CD4-positive, alpha-beta memory T cell (primary cell): ENCODE measurements at regions not wholly inside any gene's neighbourhood (a gene's known extent, or its start where the extent isn't known, plus 50 kb on each side); places are given as distances from the start of the nearest gene placed in this dataset.

ENCODE experiments used
- CTCF ChIA-PET: fragments of 350-600 bp; sonication (Branson Sonifier 250); formaldehyde crosslinking; loops from one replicate; lab custom pipeline; 2021; ENCODE audit warnings: inconsistent platforms; ENCODE audit not compliant: partially characterized antibody; lab: Charles Lee
- POLR2A ChIA-PET: fragments of 350-600 bp; sonication (Branson Sonifier 250); formaldehyde crosslinking; loops from one replicate; lab custom pipeline; 2021; ENCODE audit not compliant: partially characterized antibody; lab: Charles Lee
- DNase-seq, 5 donors: peaks; one replicate each; pipeline versions ENCODE4 v3.0.0 to v3.0.0-alpha.2; 2020 to 2022; ENCODE audit warnings: mixed read lengths in 1 of 5
- H3K27ac ChIP-seq: one replicate; pipeline ENCODE4 v1.7.0; 2013; ENCODE audit warnings: low read depth, low read length
- H3K27me3 ChIP-seq: 2 replicates; pipeline ENCODE4 v1.7.0; 2013; ENCODE audit warnings: mild to moderate bottlenecking, low read length, moderate library complexity; ENCODE audit not compliant: insufficient read depth
- H3K36me3 ChIP-seq: 2 replicates; pipeline ENCODE4 v1.7.0; 2013; ENCODE audit warnings: mild to moderate bottlenecking, low read length, moderate library complexity; ENCODE audit not compliant: insufficient read depth
- H3K4me1 ChIP-seq: 2 replicates; pipeline ENCODE4 v1.7.0; 2013; ENCODE audit warnings: mild to moderate bottlenecking, low read length, moderate library complexity; ENCODE audit not compliant: insufficient read depth
- H3K4me3 ChIP-seq, 2 donors: one replicate each; pipeline ENCODE4 v1.7.0; 2013; ENCODE audit warnings: low read length in 2 of 2, mild to moderate bottlenecking in 1 of 2
- H3K9me3 ChIP-seq, 2 donors: one replicate each; pipeline ENCODE4 v1.7.0; 2013; ENCODE audit warnings: low read length in 2 of 2, control low read depth in 1 of 2; ENCODE audit not compliant: control insufficient read depth in 1 of 2
- H3K27ac Mint-ChIP-seq, 7 donors: one replicate each; pipeline ENCODE4 v1.8.0; 2020 to 2021; ENCODE audit warnings: mixed read lengths in 7 of 7, mild to moderate bottlenecking in 6 of 7, inconsistent platforms in 3 of 7, moderate library complexity in 3 of 7
- H3K27me3 Mint-ChIP-seq, 2 donors: one replicate each; pipeline ENCODE4 v1.8.0; 2020 to 2021; ENCODE audit warnings: mixed read lengths in 2 of 2
- H3K36me3 Mint-ChIP-seq, 2 donors: one replicate each; pipeline ENCODE4 v1.8.0; 2020 to 2021; ENCODE audit warnings: mixed read lengths in 2 of 2, inconsistent platforms in 1 of 2, mild to moderate bottlenecking in 1 of 2
- H3K4me1 Mint-ChIP-seq, 4 donors: one replicate each; pipeline ENCODE4 v1.8.0; 2020 to 2021; ENCODE audit warnings: mixed read lengths in 4 of 4, mild to moderate bottlenecking in 1 of 4
- H3K4me3 Mint-ChIP-seq, 8 donors: one replicate each; pipeline ENCODE4 v1.8.0; 2020 to 2021; ENCODE audit warnings: mixed read lengths in 8 of 8, mild to moderate bottlenecking in 7 of 8, moderate library complexity in 6 of 8, inconsistent platforms in 3 of 8
- H3K9me3 Mint-ChIP-seq, 8 donors: one replicate each; pipeline ENCODE4 v1.8.0; 2020 to 2021; ENCODE audit warnings: mixed read lengths in 8 of 8, mild to moderate bottlenecking in 5 of 8, inconsistent platforms in 3 of 8, moderate library complexity in 1 of 8
- intact Hi-C: fragments of 100-400 bp; cut with micrococcal nuclease; formaldehyde crosslinking; loops from one replicate; pipeline ENCODE4 v1.15.1; 2023

DNA sequence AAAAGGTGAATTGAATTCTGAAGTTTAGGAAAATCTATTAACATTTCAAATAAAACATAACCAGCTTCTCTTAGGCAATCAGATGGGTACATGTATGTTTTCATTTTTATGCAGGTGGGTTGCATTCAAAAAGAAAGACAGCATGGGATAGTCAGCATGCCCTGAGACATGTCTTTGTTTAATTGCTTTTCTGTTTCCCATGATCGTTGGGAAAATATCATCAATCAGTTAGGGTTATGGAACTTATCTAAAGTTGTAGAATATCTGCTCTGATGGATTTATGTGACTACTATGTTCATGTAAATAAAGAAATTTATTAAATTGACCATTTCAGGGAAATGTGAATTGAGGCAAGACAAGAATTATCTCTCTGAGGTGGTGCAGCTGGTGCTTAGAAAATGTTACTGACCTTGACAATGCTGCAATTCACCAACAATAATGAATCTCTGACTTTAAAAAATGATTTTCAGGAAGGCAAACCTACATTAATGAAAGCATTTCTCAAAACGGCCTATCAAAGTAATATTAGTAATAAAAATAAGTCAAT, 112.7 kb downstream of the RFPL4B start:
- Mint-ChIP-seq H3K27me3 (peaks cover 0 to 5% of the 10 kb centered on the region in 2 donors), H3K4me1 (no peaks in the 10 kb centered on the region), H3K27ac (no peak overlapping the region), H3K4me3 (no peak overlapping the region), H3K36me3 (no peaks in the 10 kb centered on the region), H3K9me3 (peaks cover 0 to 5% (median 0%) of the 10 kb centered on the region in 8 donors)
- Histone ChIP-seq H3K9me3 (no peaks in the 10 kb centered on the region), H3K36me3 (no peaks in the 10 kb centered on the region), H3K27ac (no peak overlapping the region), H3K27me3 (no peaks in the 10 kb centered on the region), H3K4me1 (no peaks in the 10 kb centered on the region), H3K4me3 (no peak overlapping the region)
- ChIA-PET CTCF (no interaction called here), POLR2A (no interaction called here)
- DNase-seq, result no peak
- intact Hi-C loops, result no loop called here

DNA sequence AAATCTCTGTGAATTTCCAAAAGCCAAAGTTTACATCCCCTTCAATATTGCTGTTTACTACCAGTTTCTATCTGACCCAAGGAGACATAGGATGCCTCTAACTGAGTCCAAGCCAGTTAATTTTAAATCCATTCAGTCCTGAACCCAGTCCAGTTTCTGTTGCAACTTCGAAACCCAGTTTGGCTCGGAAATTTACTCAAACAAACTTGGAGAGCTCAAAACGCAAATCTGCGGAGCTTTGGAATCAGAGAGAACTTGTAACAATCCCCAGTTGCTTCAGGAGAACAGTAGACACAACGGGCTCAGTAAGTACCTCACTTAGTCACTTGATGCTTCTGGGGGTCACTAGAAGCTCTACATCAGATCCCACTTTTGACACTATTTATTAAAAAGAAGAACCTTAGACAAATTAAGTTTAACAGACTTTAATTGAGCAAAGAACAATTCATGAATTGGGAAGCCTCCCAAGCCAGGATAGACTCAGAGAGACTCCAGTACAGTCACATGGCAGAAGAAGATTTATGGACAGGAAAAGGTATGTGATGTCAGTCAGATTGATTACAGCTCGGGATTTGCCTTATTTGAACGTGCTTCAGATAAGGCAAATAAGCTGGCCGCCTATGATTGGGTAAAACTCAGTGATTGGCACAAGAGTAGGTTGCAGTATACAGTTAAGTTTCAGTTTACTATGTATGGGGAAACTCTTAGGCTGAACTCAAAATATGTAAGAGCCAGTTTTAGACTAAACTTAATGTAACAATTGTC, 118.0 kb downstream of the RFPL4B start:
- ChIA-PET CTCF (no interaction called here), POLR2A (no interaction called here)
- Mint-ChIP-seq H3K4me1 (no peaks in the 10 kb centered on the region), H3K36me3 (peaks cover 0 to 1% of the 10 kb centered on the region in 2 donors), H3K27me3 (no peaks in the 10 kb centered on the region), H3K9me3 (peaks cover 0 to 4% (median under 1%) of the 10 kb centered on the region in 8 donors), H3K4me3 (no peak overlapping the region), H3K27ac (no peak overlapping the region)
- intact Hi-C loops, result no loop called here
- no peak for DNase-seq
- Histone ChIP-seq H3K36me3 (no peaks in the 10 kb centered on the region), H3K4me1 (no peaks in the 10 kb centered on the region), H3K4me3 (no peak overlapping the region), H3K9me3 (no peaks in the 10 kb centered on the region), H3K27me3 (no peaks in the 10 kb centered on the region), H3K27ac (no peak overlapping the region)

DNA sequence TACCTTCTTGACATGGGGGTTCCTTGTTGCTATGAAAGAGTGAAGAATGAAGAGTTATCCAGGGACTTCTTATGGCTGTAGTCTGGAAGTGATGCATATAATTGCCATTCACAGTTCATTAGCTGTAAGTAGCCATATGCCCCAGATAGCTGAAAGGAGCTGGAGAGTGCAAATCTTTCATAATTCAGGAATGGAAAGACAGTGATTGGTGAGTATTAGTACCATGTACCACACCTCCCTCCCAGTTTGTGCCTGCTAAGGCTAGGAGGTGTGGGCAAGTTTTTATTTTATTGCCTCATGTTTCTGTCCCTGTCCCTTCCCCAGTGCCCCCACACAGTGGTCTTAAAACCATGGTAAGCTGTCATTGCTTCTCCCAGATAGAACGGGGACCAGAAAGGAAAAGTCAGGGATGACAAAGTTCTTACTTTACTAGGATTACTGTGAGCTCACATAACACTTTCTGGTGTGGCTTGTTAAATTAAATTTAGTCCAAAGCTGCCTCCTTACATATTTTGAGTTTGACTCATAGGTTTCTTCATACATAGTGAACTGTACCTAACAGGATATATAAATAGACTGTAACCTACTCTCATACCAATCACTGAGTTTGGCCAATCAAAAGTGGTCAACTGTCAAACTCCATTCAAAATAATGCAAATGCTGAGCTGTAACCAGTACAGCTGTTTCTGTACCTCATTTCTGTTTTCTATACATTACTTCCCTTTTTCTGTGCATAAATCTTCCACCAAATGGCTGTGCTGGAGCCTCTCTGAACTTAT, 119.4 kb downstream of the RFPL4B start:
- H3K4me1 ChIP-seq, result no peaks in the 10 kb centered on the region
- DNase-seq, result no peak
- Mint-ChIP-seq H3K36me3 (peaks cover 0 to 1% of the 10 kb centered on the region in 2 donors), H3K9me3 (peaks cover 0 to 4% (median under 1%) of the 10 kb centered on the region in 8 donors), H3K27me3 (no peaks in the 10 kb centered on the region), H3K27ac (no peak overlapping the region), H3K4me1 (no peaks in the 10 kb centered on the region), H3K4me3 (no peak overlapping the region)
- no peaks in the 10 kb centered on the region for H3K9me3 ChIP-seq
- ChIA-PET CTCF (no interaction called here), POLR2A (no interaction called here)
- H3K27ac ChIP-seq, result no peak overlapping the region
- no peaks in the 10 kb centered on the region for H3K36me3 ChIP-seq
- no peak overlapping the region for H3K4me3 ChIP-seq
- no peaks in the 10 kb centered on the region for H3K27me3 ChIP-seq
- intact Hi-C loops, result no loop called here

DNA sequence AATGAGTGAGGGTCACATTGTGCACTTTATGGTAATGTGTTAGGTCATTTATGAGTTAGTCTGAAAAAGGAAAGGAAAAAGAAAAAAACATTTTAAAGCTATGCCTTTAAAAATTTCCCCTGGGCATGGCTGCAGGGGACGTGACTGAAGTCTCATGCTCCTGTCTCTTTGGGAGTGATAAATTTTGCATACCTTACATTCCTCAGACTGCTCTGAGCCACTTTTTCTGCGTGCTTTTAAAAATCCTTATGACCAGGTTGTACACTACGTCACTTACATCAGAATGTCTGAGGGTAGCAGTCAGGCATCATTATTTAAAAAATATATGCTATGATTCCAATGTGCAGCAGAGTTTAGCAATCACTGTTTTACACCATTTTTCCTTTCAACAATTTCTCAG, 121.2 kb downstream of the RFPL4B start:
- H3K27ac ChIP-seq, result no peak overlapping the region
- H3K36me3 ChIP-seq, result no peaks in the 10 kb centered on the region
- H3K4me1 Mint-ChIP-seq, result no peaks in the 10 kb centered on the region
- ChIA-PET POLR2A (no interaction called here), CTCF (no interaction called here)
- intact Hi-C loops, result no loop called here
- H3K27me3 ChIP-seq, result no peaks in the 10 kb centered on the region
- peaks cover 0 to 4% (median under 1%) of the 10 kb centered on the region in 8 donors for H3K9me3 Mint-ChIP-seq
- H3K4me3 Mint-ChIP-seq, result no peak overlapping the region
- no peak overlapping the region for H3K4me3 ChIP-seq
- no peaks in the 10 kb centered on the region for H3K9me3 ChIP-seq
- no peaks in the 10 kb centered on the region for H3K4me1 ChIP-seq
- DNase-seq, result no peak
- H3K36me3 Mint-ChIP-seq, result peaks cover 0 to 1% of the 10 kb centered on the region in 2 donors
- no peaks in the 10 kb centered on the region for H3K27me3 Mint-ChIP-seq
- no peak overlapping the region for H3K27ac Mint-ChIP-seq

DNA sequence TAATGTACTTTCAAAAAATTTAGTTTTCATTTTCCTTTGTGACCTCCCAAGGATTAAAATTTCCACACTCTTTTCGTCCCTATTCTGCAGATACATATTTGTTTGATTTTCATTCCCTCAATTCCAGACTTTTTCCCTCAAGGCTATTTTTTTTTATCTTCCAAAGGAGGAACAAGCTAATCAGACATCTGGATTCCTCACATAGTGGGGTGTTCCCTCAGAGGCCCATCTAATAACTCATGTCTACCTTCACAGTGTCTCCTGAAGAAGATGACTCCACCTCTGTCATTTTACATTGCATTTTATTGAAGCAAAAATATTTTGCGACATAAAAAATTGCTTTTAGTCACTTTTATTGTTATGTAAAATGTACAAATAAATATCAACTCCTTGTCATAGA, 122.2 kb downstream of the RFPL4B start:
- Histone ChIP-seq H3K4me1 (no peaks in the 10 kb centered on the region), H3K27ac (no peak overlapping the region), H3K36me3 (no peaks in the 10 kb centered on the region), H3K9me3 (no peaks in the 10 kb centered on the region), H3K4me3 (no peak overlapping the region), H3K27me3 (no peaks in the 10 kb centered on the region)
- H3K4me1 Mint-ChIP-seq, result no peaks in the 10 kb centered on the region
- ChIA-PET CTCF (no interaction called here), POLR2A (no interaction called here)
- peaks cover 0 to 1% of the 10 kb centered on the region in 2 donors for H3K36me3 Mint-ChIP-seq
- H3K27me3 Mint-ChIP-seq, result no peaks in the 10 kb centered on the region
- H3K27ac Mint-ChIP-seq, result no peak overlapping the region
- H3K4me3 Mint-ChIP-seq, result no peak overlapping the region
- no peak for DNase-seq
- H3K9me3 Mint-ChIP-seq, result peaks cover 0 to 4% (median under 1%) of the 10 kb centered on the region in 8 donors
- intact Hi-C loops, result no loop called here

DNA sequence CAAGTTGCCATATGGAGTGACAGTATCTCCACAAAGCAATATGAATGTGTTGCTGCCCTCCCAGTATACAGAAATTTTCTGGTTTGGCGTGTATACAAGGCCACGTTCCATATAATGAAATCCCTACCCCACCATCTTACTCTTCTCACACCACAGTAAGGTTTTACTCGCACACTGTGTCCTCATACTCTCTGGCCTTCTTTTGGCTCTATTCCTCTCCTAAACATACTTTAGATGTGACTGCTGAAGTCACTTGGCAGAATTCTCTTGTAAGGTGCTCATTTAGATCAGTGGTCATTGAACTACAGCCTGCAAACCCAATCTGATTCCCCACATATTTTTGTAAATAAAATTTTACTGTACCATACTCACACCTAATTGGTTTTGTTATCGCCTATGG, 123.2 kb downstream of the RFPL4B start:
- ChIA-PET CTCF (no interaction called here), POLR2A (no interaction called here)
- Histone ChIP-seq H3K9me3 (no peaks in the 10 kb centered on the region), H3K27ac (no peak overlapping the region), H3K36me3 (no peaks in the 10 kb centered on the region), H3K4me1 (no peaks in the 10 kb centered on the region), H3K4me3 (no peak overlapping the region), H3K27me3 (no peaks in the 10 kb centered on the region)
- Mint-ChIP-seq H3K27ac (no peak overlapping the region), H3K9me3 (peaks cover 0 to 4% (median 0%) of the 10 kb centered on the region in 8 donors), H3K36me3 (peaks cover 0 to 1% of the 10 kb centered on the region in 2 donors), H3K4me1 (no peaks in the 10 kb centered on the region), H3K27me3 (no peaks in the 10 kb centered on the region), H3K4me3 (no peak overlapping the region)
- DNase-seq, result no peak
- intact Hi-C loops, result no loop called here

DNA sequence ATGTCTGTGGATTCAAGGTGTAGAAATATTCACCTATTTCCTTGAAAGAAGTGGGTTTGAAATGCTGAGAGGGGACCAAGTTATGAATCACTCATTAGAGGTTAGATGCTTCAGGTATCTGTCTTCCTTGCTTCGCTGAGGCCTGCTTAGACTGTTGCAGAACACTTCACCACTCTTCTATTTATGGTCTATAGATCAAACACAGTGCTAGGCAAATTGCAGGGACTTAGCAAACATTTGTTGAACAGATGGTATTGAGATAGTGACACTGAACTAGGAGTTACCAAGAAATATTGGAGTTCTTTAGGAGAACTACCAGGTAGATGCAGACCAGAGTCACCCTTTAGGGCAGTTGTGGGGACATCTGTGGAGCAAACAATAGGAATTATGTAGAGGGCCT, 123.8 kb downstream of the RFPL4B start:
- Mint-ChIP-seq H3K4me3 (no peak overlapping the region), H3K27me3 (no peaks in the 10 kb centered on the region), H3K4me1 (no peaks in the 10 kb centered on the region), H3K9me3 (peaks cover 0 to 4% (median 0%) of the 10 kb centered on the region in 8 donors), H3K36me3 (no peaks in the 10 kb centered on the region), H3K27ac (no peak overlapping the region)
- no peak overlapping the region for H3K27ac ChIP-seq
- H3K9me3 ChIP-seq, result no peaks in the 10 kb centered on the region
- intact Hi-C loops, result no loop called here
- ChIA-PET POLR2A (no interaction called here), CTCF (no interaction called here)
- H3K36me3 ChIP-seq, result no peaks in the 10 kb centered on the region
- H3K4me1 ChIP-seq, result no peaks in the 10 kb centered on the region
- no peak overlapping the region for H3K4me3 ChIP-seq
- no peak for DNase-seq
- H3K27me3 ChIP-seq, result no peaks in the 10 kb centered on the region
